ENCODE measurements at regions not wholly inside any gene's neighbourhood (a gene's known extent, or its start where the extent isn't known, plus 50 kb on each side); places are given as distances from the start of the nearest gene placed in this dataset.

DNA sequence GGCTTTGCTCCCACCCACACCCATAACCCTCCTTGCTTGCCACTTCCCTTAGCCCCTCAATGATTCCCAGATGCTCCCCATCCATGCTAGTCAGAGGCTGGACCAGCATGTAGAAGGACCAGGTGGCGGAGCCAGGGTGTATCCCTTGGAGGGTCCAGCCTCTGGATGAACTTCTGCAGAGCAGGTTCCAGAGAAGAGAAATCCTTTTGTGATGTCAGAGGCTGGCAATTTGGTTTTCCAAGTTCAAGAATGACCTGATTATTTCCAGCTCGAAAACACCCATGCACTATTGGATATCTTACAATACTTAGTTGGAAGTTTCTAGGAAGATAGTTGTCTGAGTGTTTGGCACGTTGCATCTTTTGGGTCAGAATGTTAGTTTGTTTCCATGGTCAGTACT, 168.3 kb upstream of the RPS6KA3 start:
- Histone ChIP-seq H3K36me3 (ENCODE audit: insufficient read depth, low read length) (no peaks in the 10 kb centered on the region), H3K9me2 (ENCODE audit: insufficient read depth, low read length) (no peaks in the 10 kb centered on the region), H3K4me1 (ENCODE audit: insufficient read depth, low read length, poor library complexity, severe bottlenecking) (no peaks in the 10 kb centered on the region), H3K79me2 (ENCODE audit: insufficient read depth, low read depth, low read length) (no peaks in the 10 kb centered on the region), H3K9me3 (ENCODE audit: low read length) (no peaks in the 10 kb centered on the region), H4K20me1 (ENCODE audit: insufficient read depth, low read length) (no peaks in the 10 kb centered on the region), H3K27ac (ENCODE audit: low read depth, low read length, poor library complexity, severe bottlenecking) (no peak overlapping the region), H3K4me2 (ENCODE audit: low read length) (no peak overlapping the region), H3K4me3 (ENCODE audit: low read depth, low read length, poor library complexity, severe bottlenecking) (no peak overlapping the region), H2AFZ (ENCODE audit: low read length) (no peak overlapping the region)
- ChIA-PET CTCF (ENCODE audit: unreplicated experiment) (no interaction called here), POLR2A (no interaction called here)
- TF ChIP-seq CTCF (conservative IDR thresholded peaks at IDR 0.05; ENCODE audit: low read length), result no peak
- TF ChIP-seq EZH2phosphoT487 (IDR thresholded peaks at IDR 0.05; ENCODE audit: borderline replicate concordance, low read depth, low read length), result no peak
- no peak for DNase-seq (ENCODE audit: low spot score)
- intact Hi-C loops (cut with micrococcal nuclease; ENCODE audit: unreplicated experiment), result loop anchor here (5.0 kb wide), 1 partner anchor 293 kb away; the partner anchor contains the start of gene EIF1AX
- no TSS peak for BruUV-seq (replicated peaks)

- Histone ChIP-seq H3K4me2 (ENCODE audit: low read length) (no peak overlapping the region), H4K20me1 (ENCODE audit: insufficient read depth, low read length) (no peaks in the 10 kb centered on the region), H3K79me2 (ENCODE audit: insufficient read depth, low read depth, low read length) (no peaks in the 10 kb centered on the region), H3K27ac (ENCODE audit: low read depth, low read length, poor library complexity, severe bottlenecking) (no peak overlapping the region), H2AFZ (ENCODE audit: low read length) (no peak overlapping the region), H3K4me3 (ENCODE audit: low read depth, low read length, poor library complexity, severe bottlenecking) (no peak overlapping the region), H3K4me1 (ENCODE audit: insufficient read depth, low read length, poor library complexity, severe bottlenecking) (no peaks in the 10 kb centered on the region), H3K36me3 (ENCODE audit: insufficient read depth, low read length) (no peaks in the 10 kb centered on the region), H3K9me2 (ENCODE audit: insufficient read depth, low read length) (no peaks in the 10 kb centered on the region), H3K9me3 (ENCODE audit: low read length) (no peaks in the 10 kb centered on the region)
- intact Hi-C loops (cut with micrococcal nuclease; ENCODE audit: unreplicated experiment), result no loop called here
- TF ChIP-seq CTCF (conservative IDR thresholded peaks at IDR 0.05; ENCODE audit: low read length), result no peak
- TF ChIP-seq EZH2phosphoT487 (IDR thresholded peaks at IDR 0.05; ENCODE audit: borderline replicate concordance, low read depth, low read length), result no peak
- BruUV-seq (replicated peaks), result no TSS peak
- no peak for DNase-seq (ENCODE audit: low spot score)
- ChIA-PET CTCF (ENCODE audit: unreplicated experiment) (no interaction called here), POLR2A (no interaction called here)
Observed at GRCh38 chrX:20433388-20433775, 166.7 kb upstream of the RPS6KA3 start.

- no peak for DNase-seq (ENCODE audit: low spot score)
- ChIA-PET CTCF (ENCODE audit: unreplicated experiment) (no interaction called here), POLR2A (no interaction called here)
- no peak overlapping the region for H3K4me3 ChIP-seq (ENCODE audit: low read depth, low read length, poor library complexity, severe bottlenecking)
- H4K20me1 ChIP-seq (ENCODE audit: insufficient read depth, low read length), result no peaks in the 10 kb centered on the region
- H3K4me1 ChIP-seq (ENCODE audit: insufficient read depth, low read length, poor library complexity, severe bottlenecking), result no peaks in the 10 kb centered on the region
- no TSS peak for BruUV-seq (replicated peaks)
- H3K4me2 ChIP-seq (ENCODE audit: low read length), result no peak overlapping the region
- no peaks in the 10 kb centered on the region for H3K9me2 ChIP-seq (ENCODE audit: insufficient read depth, low read length)
- no peaks in the 10 kb centered on the region for H3K9me3 ChIP-seq (ENCODE audit: low read length)
- TF ChIP-seq CTCF (conservative IDR thresholded peaks at IDR 0.05; ENCODE audit: low read length) (no peak), EZH2phosphoT487 (IDR thresholded peaks at IDR 0.05; ENCODE audit: borderline replicate concordance, low read depth, low read length) (no peak)
- no peak overlapping the region for H3K27ac ChIP-seq (ENCODE audit: low read depth, low read length, poor library complexity, severe bottlenecking)
- intact Hi-C loops (cut with micrococcal nuclease; ENCODE audit: unreplicated experiment), result no loop called here
- H3K79me2 ChIP-seq (ENCODE audit: insufficient read depth, low read depth, low read length), result no peaks in the 10 kb centered on the region
- no peaks in the 10 kb centered on the region for H3K36me3 ChIP-seq (ENCODE audit: insufficient read depth, low read length)
- H2AFZ ChIP-seq (ENCODE audit: low read length), result no peak overlapping the region
Observed at GRCh38 chrX:20432746-20433387, 166.2 kb upstream of the RPS6KA3 start.
